H1 (cell line): ENCODE measurements at regions not wholly inside any gene's neighbourhood (a gene's known extent, or its start where the extent isn't known, plus 50 kb on each side); places are given as distances from the start of the nearest gene placed in this dataset.

ENCODE experiments used
- CTCF ChIA-PET: fragments of 300-600 bp; sonication (Branson Sonifier 250); formaldehyde crosslinking; loops from one replicate; lab custom pipeline; 2021; ENCODE audit not compliant: partially characterized antibody; lab: Charles Lee
- POLR2A ChIA-PET: fragments of 300-600 bp; sonication (Branson Sonifier 250); formaldehyde crosslinking; loops from one replicate; lab custom pipeline; 2021; ENCODE audit warnings: inconsistent platforms; ENCODE audit not compliant: partially characterized antibody; lab: Charles Lee
- DNase-seq, 2 experiments: peaks; one replicate each; pipeline versions ENCODE4 v3.0.0 to v3.0.0-alpha.2; 2010 to 2022; ENCODE audit warnings: low spot score in 2 of 2, low read depth in 1 of 2, mixed read lengths in 1 of 2
- FAIRE-seq: peaks from 2 replicates; lab custom pipeline; 2011; peaks lifted over from hg19 to GRCh38; lab: Jason Lieb, UNC
- H2AFZ ChIP-seq: 2 replicates; pipeline ENCODE4 v1.8.1; 2012; ENCODE audit warnings: low read length, inconsistent platforms
- H2AK5ac ChIP-seq: 2 replicates; pipeline ENCODE4 v1.6.1; 2013; ENCODE audit warnings: low read depth, low read length
- H2BK120ac ChIP-seq: replicated peaks from 2 replicates; pipeline ENCODE3; 2013; ENCODE audit warnings: low read depth, low read length, inconsistent platforms
- H2BK12ac ChIP-seq: 2 replicates; pipeline ENCODE4 v1.6.1; 2013; ENCODE audit warnings: low read depth, low read length
- H2BK15ac ChIP-seq: 2 replicates; pipeline ENCODE4 v1.6.1; 2013; ENCODE audit warnings: low read length
- H2BK20ac ChIP-seq: 2 replicates; pipeline ENCODE4 v1.6.1; 2013; ENCODE audit warnings: low read length
- H2BK5ac ChIP-seq: 2 replicates; pipeline ENCODE4 v1.6.1; 2013; ENCODE audit warnings: low read depth, low read length
- H3K14ac ChIP-seq: 2 replicates; pipeline ENCODE4 v1.6.1; 2013; ENCODE audit warnings: inconsistent platforms; ENCODE audit not compliant: insufficient read length
- H3K18ac ChIP-seq: 2 replicates; pipeline ENCODE4 v1.6.1; 2013; ENCODE audit warnings: low read length; ENCODE audit errors: extremely low read depth
- H3K23ac ChIP-seq: 2 replicates; pipeline ENCODE4 v1.6.1; 2013; ENCODE audit warnings: inconsistent platforms; ENCODE audit not compliant: insufficient read length
- H3K23me2 ChIP-seq: 2 replicates; pipeline ENCODE4 v1.6.1; 2013; ENCODE audit warnings: low read depth, low read length
- H3K27ac ChIP-seq: 2 replicates; pipeline ENCODE4 v1.6.1; 2011; ENCODE audit warnings: low read depth, low read length, inconsistent platforms
- H3K27me3 ChIP-seq, 4 experiments: replicated peaks in 1 of 4; 1 replicate in 1 of 4; 2 replicates in 3 of 4; pipeline versions ENCODE4 v1.6.1 to v1.8.1; 2011 to 2013; ENCODE audit warnings: low read length in 3 of 4, mild to moderate bottlenecking in 3 of 4, inconsistent platforms in 2 of 4, mixed read lengths in 2 of 4, moderate library complexity in 1 of 4; ENCODE audit not compliant: control insufficient read depth in 3 of 4, insufficient read depth in 3 of 4; ENCODE audit errors: extremely low read depth in 1 of 4
- H3K36me3 ChIP-seq, 4 experiments: 2 replicates each; pipeline versions ENCODE4 v1.6.1 to v1.8.1; 2011 to 2013; ENCODE audit warnings: mild to moderate bottlenecking in 4 of 4, low read length in 3 of 4, moderate library complexity in 2 of 4, control low read depth in 1 of 4, inconsistent platforms in 1 of 4; ENCODE audit not compliant: insufficient read depth in 4 of 4, control insufficient read depth in 2 of 4
- H3K4ac ChIP-seq: replicated peaks from 2 replicates; pipeline ENCODE3; 2013; ENCODE audit warnings: low read length, low read depth, mixed read lengths, inconsistent platforms; ENCODE audit not compliant: insufficient read length
- H3K4me1 ChIP-seq, 4 experiments: replicated peaks in 1 of 4; 1 replicate in 1 of 4; 2 replicates in 3 of 4; pipeline versions ENCODE4 v1.6.1 to v1.8.1; 2011 to 2013; ENCODE audit warnings: low read length in 3 of 4, inconsistent platforms in 2 of 4, mixed read lengths in 1 of 4; ENCODE audit not compliant: insufficient read depth in 4 of 4, control insufficient read depth in 3 of 4
- H3K4me2 ChIP-seq, 2 experiments: 2 replicates each; pipeline versions ENCODE4 v1.6.1 to v1.8.1; 2011 to 2013; ENCODE audit warnings: low read depth in 2 of 2, low read length in 2 of 2, control low read depth in 1 of 2, inconsistent platforms in 1 of 2, mild to moderate bottlenecking in 1 of 2; ENCODE audit not compliant: insufficient read depth in 1 of 2
- H3K4me3 ChIP-seq, 4 experiments: fragments of 200-600, 300-600 bp in 1 of 4; sonication (generic), shearing (Covaris generic), sonication (Bioruptor Twin) in 1 of 4; 2 replicates each; pipeline versions ENCODE4 v1.5.1 to v1.8.1; 2011 to 2016; ENCODE audit warnings: low read length in 4 of 4, low read depth in 3 of 4, control low read depth in 2 of 4, inconsistent platforms in 2 of 4, mild to moderate bottlenecking in 2 of 4, mixed read lengths in 1 of 4, moderate library complexity in 1 of 4; ENCODE audit not compliant: insufficient read depth in 2 of 4; ENCODE audit errors: extremely low read depth in 1 of 4
- H3K56ac ChIP-seq: replicated peaks from 2 replicates; pipeline ENCODE3; 2013; ENCODE audit warnings: low read depth, mild to moderate bottlenecking, mixed read lengths, low read length, inconsistent platforms; ENCODE audit not compliant: insufficient read length
- H3K79me1 ChIP-seq: 2 replicates; pipeline ENCODE4 v1.6.1; 2013; ENCODE audit warnings: low read depth, low read length, control low read depth
- H3K79me2 ChIP-seq, 2 experiments: 2 replicates each; pipeline versions ENCODE4 v1.6.1 to v1.8.1; 2012 to 2013; ENCODE audit warnings: low read length in 2 of 2, mild to moderate bottlenecking in 2 of 2, inconsistent platforms in 1 of 2; ENCODE audit not compliant: insufficient read depth in 2 of 2, control insufficient read depth in 1 of 2
- H3K9ac ChIP-seq, 4 experiments: replicated peaks in 1 of 4; 1 replicate in 1 of 4; 2 replicates in 3 of 4; pipeline versions ENCODE4 v1.6.1 to v1.8.1; 2011 to 2013; ENCODE audit warnings: low read depth in 3 of 4, low read length in 3 of 4, control low read depth in 2 of 4, mild to moderate bottlenecking in 2 of 4, moderate library complexity in 2 of 4, inconsistent platforms in 1 of 4; ENCODE audit errors: extremely low read depth in 1 of 4
- H3K9me3 ChIP-seq, 2 experiments: 2 replicates each; pipeline versions ENCODE4 v1.6.1 to v1.8.1; 2012 to 2013; ENCODE audit warnings: mild to moderate bottlenecking in 2 of 2, moderate library complexity in 2 of 2, control low read depth in 1 of 2, inconsistent platforms in 1 of 2, low read depth in 1 of 2, low read length in 1 of 2, mixed read lengths in 1 of 2; ENCODE audit not compliant: insufficient read depth in 2 of 2
- H4K20me1 ChIP-seq, 2 experiments: replicated peaks in 1 of 2; 2 replicates each; pipeline versions ENCODE3 to v1.8.1; 2011 to 2013; ENCODE audit warnings: inconsistent platforms in 2 of 2, low read length in 2 of 2, mild to moderate bottlenecking in 1 of 2; ENCODE audit not compliant: insufficient read depth in 2 of 2, control insufficient read depth in 1 of 2
- H4K5ac ChIP-seq: 2 replicates; pipeline ENCODE4 v1.6.1; 2013; ENCODE audit warnings: low read length, low read depth, mixed read lengths, inconsistent platforms; ENCODE audit not compliant: insufficient read length
- H4K8ac ChIP-seq: 2 replicates; pipeline ENCODE4 v1.8.0; 2013; ENCODE audit warnings: mild to moderate bottlenecking, moderate library complexity, low read length, inconsistent platforms; ENCODE audit not compliant: insufficient read depth; ENCODE audit errors: extremely low read depth
- H4K91ac ChIP-seq: replicated peaks from 2 replicates; pipeline ENCODE3; 2013; ENCODE audit warnings: low read length, mixed read lengths, inconsistent platforms; ENCODE audit not compliant: insufficient read length
- HDAC6 ChIP-seq: IDR thresholded peaks from one replicate; pipeline ENCODE4 v1.7.1; 2012; ENCODE audit warnings: low read depth, mild to moderate bottlenecking, inconsistent platforms, low read length, moderate library complexity
- POU5F1 ChIP-seq: IDR thresholded peaks from 2 replicates; pipeline ENCODE4 v1.6.1; 2011; ENCODE audit warnings: low read depth, mild to moderate bottlenecking, low read length, moderate library complexity
- WGBS, 2 experiments: shearing (Covaris generic) in 1 of 2; methylation state at CpG; one replicate each; pipeline versions ENCODE4 v1.1.6 to v1.1.7; 2013 to 2015; ENCODE audit warnings: low lambda C conversion rate in 2 of 2, mixed read lengths in 2 of 2, inconsistent platforms in 1 of 2, low coverage in 1 of 2, missing lambda C conversion rate in 1 of 2; ENCODE audit not compliant: insufficient replicate concordance in 2 of 2, insufficient coverage in 1 of 2, insufficient read length in 1 of 2; ENCODE audit errors: extremely low coverage in 1 of 2, missing lambda C conversion rate in 1 of 2; 5-methylcytosine and 5-hydroxymethylcytosine counted together

- DNase-seq (no peak), FAIRE-seq (no peak)
- Histone ChIP-seq H3K79me2 (no peaks in the 10 kb centered on the region), H4K20me1 (no peaks in the 10 kb centered on the region), H3K4ac (no peak overlapping the region), H3K27me3 (peaks cover 0 to 1% (median 0%) of the 10 kb centered on the region in 4 experiments; a peak in 1 of 7 replicates), H3K36me3 (no peaks in the 10 kb centered on the region), H3K9ac (no peak overlapping the region), H3K23me2 (no peaks in the 10 kb centered on the region), H3K79me1 (no peaks in the 10 kb centered on the region), H3K4me2 (no peak overlapping the region), H2BK120ac (no peak overlapping the region), H2AK5ac (no peak overlapping the region), H3K9me3 (no peaks in the 10 kb centered on the region), H2AFZ (no peak overlapping the region), H4K5ac (no peak overlapping the region), H2BK5ac (no peak overlapping the region), H2BK15ac (no peak overlapping the region), H3K4me1 (no peaks in the 10 kb centered on the region), H3K14ac (no peak overlapping the region), H3K23ac (no peak overlapping the region), H3K18ac (no peak overlapping the region), H3K56ac (no peak overlapping the region), H3K4me3 (no peak overlapping the region), H2BK12ac (no peak overlapping the region), H2BK20ac (no peak overlapping the region), H4K8ac (no peak overlapping the region), H3K27ac (no peak overlapping the region), H4K91ac (no peak overlapping the region)
- CTCF ChIA-PET = interaction anchor here (0.5 to 1.5 kb wide), 3 partner anchors 16 to 337 kb away, joined by 3 to 6 read pairs (median 4); no protein-coding TSS in a partner anchor
- POLR2A ChIA-PET = no interaction called here
- TF ChIP-seq POU5F1 (no peak), HDAC6 (no peak)
- WGBS, 2 experiments = 85% methylated on average over 6 of the region's 6 CpGs; no CpG with 5 or more reads in 1 of the 2 experiments
Observed at GRCh38 chr11:121866754-121867153, 249.3 kb downstream of the BLID start.
